ENCODE measurements at regions not wholly inside any gene's neighbourhood (a gene's known extent, or its start where the extent isn't known, plus 50 kb on each side); places are given as distances from the start of the nearest gene placed in this dataset.
"Not testable (repeated sequence)": the region's sequence is repeated elsewhere in the genome, so short reads cannot be mapped to it uniquely, and the experiment has no call there.

GRCh38 chr18:70709144-70709543, 420.3 kb downstream of the SOCS6 start:
- DNase-seq (ENCODE audit: low read depth) = no peak
- TF ChIP-seq, protein P1, sequence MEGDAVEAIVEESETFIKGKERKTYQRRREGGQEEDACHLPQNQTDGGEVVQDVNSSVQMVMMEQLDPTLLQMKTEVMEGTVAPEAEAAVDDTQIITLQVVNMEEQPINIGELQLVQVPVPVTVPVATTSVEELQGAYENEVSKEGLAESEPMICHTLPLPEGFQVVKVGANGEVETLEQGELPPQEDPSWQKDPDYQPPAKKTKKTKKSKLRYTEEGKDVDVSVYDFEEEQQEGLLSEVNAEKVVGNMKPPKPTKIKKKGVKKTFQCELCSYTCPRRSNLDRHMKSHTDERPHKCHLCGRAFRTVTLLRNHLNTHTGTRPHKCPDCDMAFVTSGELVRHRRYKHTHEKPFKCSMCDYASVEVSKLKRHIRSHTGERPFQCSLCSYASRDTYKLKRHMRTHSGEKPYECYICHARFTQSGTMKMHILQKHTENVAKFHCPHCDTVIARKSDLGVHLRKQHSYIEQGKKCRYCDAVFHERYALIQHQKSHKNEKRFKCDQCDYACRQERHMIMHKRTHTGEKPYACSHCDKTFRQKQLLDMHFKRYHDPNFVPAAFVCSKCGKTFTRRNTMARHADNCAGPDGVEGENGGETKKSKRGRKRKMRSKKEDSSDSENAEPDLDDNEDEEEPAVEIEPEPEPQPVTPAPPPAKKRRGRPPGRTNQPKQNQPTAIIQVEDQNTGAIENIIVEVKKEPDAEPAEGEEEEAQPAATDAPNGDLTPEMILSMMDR (IDR thresholded peaks at IDR 0.05; ENCODE audit: insufficient read depth, low read depth, low read length) = no peak
- no peak overlapping the region for H3K4me3 ChIP-seq (ENCODE audit: low read depth, low read length)

GRCh38 chr18:70705831-70706416, 417.1 kb downstream of the SOCS6 start:
- H3K4me3 ChIP-seq (ENCODE audit: low read depth, low read length) = no peak overlapping the region
- TF ChIP-seq, protein P1 (IDR thresholded peaks at IDR 0.05; ENCODE audit: insufficient read depth, low read depth, low read length) = no peak
- DNase-seq (ENCODE audit: low read depth) = no peak

DNA sequence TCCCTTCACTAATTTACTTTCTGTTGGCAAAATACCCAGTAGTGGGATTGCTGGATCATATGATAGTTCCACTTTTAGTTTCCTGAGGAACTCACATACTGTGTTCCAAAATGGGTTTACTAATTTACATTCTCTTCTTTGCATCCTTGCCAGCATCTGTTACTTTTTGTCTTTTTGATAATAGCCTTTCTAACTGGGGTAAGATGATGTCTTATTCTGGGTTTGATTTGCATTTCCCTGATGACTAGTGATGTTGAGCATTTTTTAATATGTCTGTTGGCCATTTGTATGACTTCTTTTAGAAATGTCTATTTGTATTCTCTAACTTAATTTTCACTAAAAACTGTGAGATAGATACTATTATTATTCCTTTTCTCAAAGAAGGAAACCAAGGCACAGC, 411.7 kb downstream of the SOCS6 start:
- TF ChIP-seq, protein P1 (IDR thresholded peaks at IDR 0.05; ENCODE audit: insufficient read depth, low read depth, low read length) = no peak
- DNase-seq (ENCODE audit: low read depth) = no peak
- H3K4me3 ChIP-seq (ENCODE audit: low read depth, low read length) = no peak overlapping the region

DNA sequence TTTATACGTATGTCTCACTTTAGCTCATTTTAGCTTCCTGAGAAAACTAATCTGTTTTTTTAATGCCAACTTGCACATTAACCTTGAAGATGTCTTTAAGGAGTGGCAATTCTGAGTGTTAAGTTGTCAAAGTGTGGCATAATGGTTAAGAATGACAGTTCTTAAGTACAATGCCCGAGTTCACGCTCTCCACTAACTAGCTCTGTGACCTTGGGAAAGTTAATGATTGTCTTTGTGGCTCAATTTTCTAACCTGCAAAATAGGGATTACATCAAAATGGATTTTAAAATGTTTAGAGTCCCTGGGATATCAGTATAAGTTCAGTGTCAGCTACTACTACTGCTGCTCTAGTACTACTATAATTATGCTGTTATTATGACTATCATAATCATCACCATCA, 409.7 kb downstream of the SOCS6 start:
- H3K4me3 ChIP-seq (ENCODE audit: low read depth, low read length) = no peak overlapping the region
- no peak for DNase-seq (ENCODE audit: low read depth)
- TF ChIP-seq, protein P1 (IDR thresholded peaks at IDR 0.05; ENCODE audit: insufficient read depth, low read depth, low read length) = no peak

DNA sequence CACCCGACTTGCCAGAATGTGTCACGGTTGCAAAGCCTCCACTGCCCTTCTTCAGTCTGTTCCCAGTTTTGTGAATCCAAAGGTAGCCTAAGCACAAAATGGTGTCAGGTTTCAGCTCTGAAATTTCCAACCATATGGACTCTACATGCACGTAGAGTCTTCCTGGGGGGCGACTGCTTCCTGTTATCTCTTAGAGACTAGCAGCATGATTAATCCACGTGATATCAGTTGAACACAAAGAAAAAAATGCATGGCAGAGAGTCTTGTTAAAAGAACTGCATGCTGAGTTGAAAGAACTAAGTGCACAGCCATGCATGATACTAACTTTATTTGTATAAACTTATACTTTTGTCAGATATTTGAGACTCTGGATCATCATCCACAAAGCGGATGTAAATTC, 404.4 kb downstream of the SOCS6 start:
- TF ChIP-seq, protein P1 (IDR thresholded peaks at IDR 0.05; ENCODE audit: insufficient read depth, low read depth, low read length) = no peak
- DNase-seq (ENCODE audit: low read depth) = no peak
- no peak overlapping the region for H3K4me3 ChIP-seq (ENCODE audit: low read depth, low read length)

DNA sequence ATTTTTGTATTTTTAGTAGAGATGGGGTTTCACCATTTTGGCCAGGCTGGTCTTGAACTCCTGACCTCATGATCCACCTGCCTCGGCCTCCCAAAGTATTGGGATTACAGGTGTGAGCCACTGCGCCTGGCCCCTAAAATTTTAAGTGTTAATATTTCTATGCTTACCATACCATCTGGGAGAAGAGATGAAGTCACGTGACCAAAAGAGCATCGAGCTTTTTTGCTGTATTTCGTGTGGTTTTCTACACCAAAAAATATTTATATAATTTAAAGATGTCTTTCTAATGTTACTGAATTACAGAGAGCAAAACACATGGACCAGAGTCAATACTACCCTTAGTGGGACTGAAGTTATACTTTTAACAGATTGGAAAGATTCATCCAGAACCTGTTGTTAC, 400.9 kb downstream of the SOCS6 start:
- H3K4me3 ChIP-seq (ENCODE audit: low read depth, low read length); DNase-seq (ENCODE audit: low read depth): not testable (repeated sequence)

GRCh38 chr18:70688286-70688685, 399.4 kb downstream of the SOCS6 start:
- no peak overlapping the region for H3K4me3 ChIP-seq (ENCODE audit: low read depth, low read length)
- DNase-seq (ENCODE audit: low read depth) = no peak
- TF ChIP-seq, protein P1 (IDR thresholded peaks at IDR 0.05; ENCODE audit: insufficient read depth, low read depth, low read length) = no peak

Data from fibroblast of villous mesenchyme (primary cell).